Ectodermal cell (in vitro differentiated cells): ENCODE measurements at regions not wholly inside any gene's neighbourhood (a gene's known extent, or its start where the extent isn't known, plus 50 kb on each side); places are given as distances from the start of the nearest gene placed in this dataset.

Experiments
- H3K27ac ChIP-seq: 2 replicates; pipeline ENCODE4 v1.7.0; 2013; ENCODE audit warnings: mild to moderate bottlenecking, low read depth, low read length; ENCODE audit not compliant: insufficient read depth, poor library complexity, severe bottlenecking
- H3K27me3 ChIP-seq: 2 replicates; pipeline ENCODE4 v1.7.0; 2013; ENCODE audit warnings: mild to moderate bottlenecking, low read length; ENCODE audit not compliant: insufficient read depth, control insufficient read depth, poor library complexity, severe bottlenecking
- H3K36me3 ChIP-seq: one replicate; pipeline ENCODE4 v1.7.0; 2013; ENCODE audit warnings: low read length; ENCODE audit not compliant: control insufficient read depth, insufficient read depth
- H3K4me1 ChIP-seq: one replicate; pipeline ENCODE4 v1.7.0; 2013; ENCODE audit warnings: low read length; ENCODE audit not compliant: control insufficient read depth, insufficient read depth
- H3K4me3 ChIP-seq: 2 replicates; pipeline ENCODE4 v1.7.0; 2013; ENCODE audit warnings: low read depth, low read length, control low read depth; ENCODE audit not compliant: insufficient read depth
- H3K9me3 ChIP-seq: 2 replicates; pipeline ENCODE4 v1.7.0; 2013; ENCODE audit warnings: mild to moderate bottlenecking, low read length, moderate library complexity; ENCODE audit not compliant: control insufficient read depth
- WGBS, 2 experiments: methylation state at CpG; one replicate each; pipeline ENCODE4 v1.1.7; 2013; ENCODE audit warnings: missing lambda C conversion rate in 2 of 2; 5-methylcytosine and 5-hydroxymethylcytosine counted together

DNA sequence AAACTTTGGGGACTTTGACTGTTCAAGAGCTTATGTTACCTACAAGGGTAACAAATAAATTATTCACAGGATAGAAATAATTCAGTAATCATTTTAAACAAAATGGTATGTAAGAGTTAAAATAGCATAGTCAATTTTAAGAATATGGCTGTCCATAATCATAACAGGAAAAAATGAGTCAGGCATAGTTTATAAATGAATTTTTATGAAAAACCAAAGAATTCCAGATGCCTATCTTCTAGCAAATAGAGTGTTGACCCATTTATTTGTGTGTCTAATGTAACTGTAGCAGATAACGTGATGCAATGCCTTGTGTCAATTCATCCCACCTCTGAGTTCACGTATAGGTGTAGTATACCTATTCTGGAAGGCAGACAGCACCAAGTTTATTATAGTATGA lies 169.7 kb upstream of the CDH9 start:
- WGBS, 2 experiments, result 92 to 96% methylated on average over 2 of the region's 2 CpGs

DNA sequence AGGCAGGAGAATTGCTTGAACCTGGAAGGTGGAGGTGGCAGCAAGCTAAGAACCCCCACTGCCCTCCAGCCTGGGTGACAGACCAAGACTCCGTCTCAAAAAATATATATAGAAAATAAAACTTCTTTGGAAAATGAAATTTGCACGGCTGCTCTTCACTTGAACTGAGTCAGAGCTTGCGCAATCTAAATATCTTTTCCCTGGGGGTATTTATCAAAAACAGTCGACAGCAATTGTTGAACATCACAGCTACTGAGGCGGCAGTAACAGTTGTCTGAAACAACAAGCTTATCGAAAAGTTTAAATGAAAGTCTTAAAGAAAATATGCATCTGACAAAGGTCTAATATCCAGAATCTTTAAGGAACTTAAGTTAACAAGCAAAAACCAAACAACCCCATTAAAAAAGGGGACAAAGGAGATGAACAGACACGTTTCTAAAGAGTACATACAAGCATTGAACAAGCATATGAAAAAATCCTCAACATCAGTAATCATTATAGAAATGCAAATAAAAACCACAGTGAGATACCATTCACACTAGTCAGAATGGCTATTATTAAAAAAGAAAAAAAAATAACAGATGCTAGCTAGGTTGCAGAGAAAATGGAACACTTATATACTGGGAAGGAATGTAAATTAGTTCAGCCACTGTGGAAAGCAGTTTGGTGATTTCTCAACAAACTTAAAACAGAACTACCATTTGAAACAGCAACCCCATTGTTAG lies 153.6 kb upstream of the CDH9 start:
- no peak overlapping the region for H3K4me3 ChIP-seq
- 92 to 94% methylated on average over 6 to 7 of the region's 7 CpGs for WGBS, 2 experiments
- H3K9me3 ChIP-seq, result no peaks in the 10 kb centered on the region
- no peaks in the 10 kb centered on the region for H3K27me3 ChIP-seq
- no peak overlapping the region for H3K27ac ChIP-seq
- no peaks in the 10 kb centered on the region for H3K4me1 ChIP-seq
- H3K36me3 ChIP-seq, result no peaks in the 10 kb centered on the region

More for the DNA sequence above, 169.7 kb upstream of the CDH9 start:
- H3K27ac ChIP-seq, result no peak overlapping the region
- no peaks in the 10 kb centered on the region for H3K36me3 ChIP-seq
- no peak overlapping the region for H3K4me3 ChIP-seq
- H3K4me1 ChIP-seq, result no peaks in the 10 kb centered on the region
- H3K9me3 ChIP-seq, result no peaks in the 10 kb centered on the region
- no peaks in the 10 kb centered on the region for H3K27me3 ChIP-seq

- 92 to 100% methylated on average over 1 of the region's 1 CpG for WGBS, 2 experiments
- Histone ChIP-seq H3K27ac (no peak overlapping the region), H3K4me1 (no peaks in the 10 kb centered on the region), H3K36me3 (no peaks in the 10 kb centered on the region), H3K27me3 (no peaks in the 10 kb centered on the region), H3K4me3 (no peak overlapping the region), H3K9me3 (no peaks in the 10 kb centered on the region)
These were observed 134.3 kb upstream of the CDH9 start for GRCh38 chr5:27172693-27173092.

DNA sequence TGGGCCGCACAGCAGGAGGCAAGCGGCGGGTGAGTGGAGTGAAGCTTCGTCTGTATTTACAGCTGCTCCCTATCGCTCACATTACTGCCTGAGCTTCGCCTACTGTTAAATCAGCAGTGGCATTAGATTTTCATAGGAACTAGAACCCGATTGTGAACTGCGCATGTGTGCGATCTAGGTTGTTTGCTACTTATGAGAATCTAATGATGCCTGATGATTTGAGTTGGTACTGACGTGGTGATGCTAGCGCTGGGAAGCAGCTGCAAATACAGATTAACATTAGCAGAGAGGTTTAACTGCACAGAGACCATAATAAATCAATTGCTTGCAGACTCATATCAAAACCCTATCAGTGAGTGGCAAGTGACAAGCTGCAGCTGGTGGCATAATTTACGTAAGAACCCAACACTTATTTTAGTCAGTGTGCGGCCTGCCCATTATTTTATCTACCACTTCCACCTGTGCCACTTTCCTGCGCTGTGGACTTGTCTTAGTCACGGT lies 133.4 kb upstream of the CDH9 start:
- H3K4me1 ChIP-seq, result no peaks in the 10 kb centered on the region
- H3K27me3 ChIP-seq, result no peaks in the 10 kb centered on the region
- 91% methylated on average over 15 of the region's 15 CpGs for WGBS, 2 experiments
- no peak overlapping the region for H3K4me3 ChIP-seq
- no peak overlapping the region for H3K27ac ChIP-seq
- no peaks in the 10 kb centered on the region for H3K9me3 ChIP-seq
- H3K36me3 ChIP-seq, result no peaks in the 10 kb centered on the region

DNA sequence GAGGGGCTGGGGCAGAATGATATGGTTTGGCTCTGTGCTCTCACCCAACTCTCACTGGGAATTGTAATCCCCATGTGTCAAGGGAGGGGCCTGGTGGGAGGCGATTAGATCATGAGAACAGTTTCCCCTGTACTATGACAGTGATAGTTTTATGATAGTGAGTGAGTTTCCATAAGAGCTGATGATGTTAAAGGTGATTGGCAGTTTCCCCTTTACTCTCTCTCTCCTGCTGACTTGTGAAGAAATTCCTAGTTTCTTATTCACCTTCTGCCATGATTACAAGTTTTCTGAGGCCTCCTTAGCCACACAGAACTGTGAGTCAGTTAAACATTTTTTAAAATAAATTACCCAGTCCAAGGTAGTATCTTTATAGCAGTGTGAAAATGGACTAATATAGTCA lies 120.4 kb upstream of the CDH9 start:
- 71 to 95% methylated on average over 1 of the region's 1 CpG for WGBS, 2 experiments
- Histone ChIP-seq H3K36me3 (no peaks in the 10 kb centered on the region), H3K27me3 (no peaks in the 10 kb centered on the region), H3K27ac (no peak overlapping the region), H3K4me3 (no peak overlapping the region), H3K9me3 (no peaks in the 10 kb centered on the region), H3K4me1 (no peaks in the 10 kb centered on the region)

GRCh38 chr5:27158171-27158570 lies 119.8 kb upstream of the CDH9 start:
- no peak overlapping the region for H3K27ac ChIP-seq
- no peak overlapping the region for H3K4me3 ChIP-seq
- no peaks in the 10 kb centered on the region for H3K36me3 ChIP-seq
- H3K4me1 ChIP-seq, result no peaks in the 10 kb centered on the region
- H3K9me3 ChIP-seq, result no peaks in the 10 kb centered on the region
- H3K27me3 ChIP-seq, result no peaks in the 10 kb centered on the region

DNA sequence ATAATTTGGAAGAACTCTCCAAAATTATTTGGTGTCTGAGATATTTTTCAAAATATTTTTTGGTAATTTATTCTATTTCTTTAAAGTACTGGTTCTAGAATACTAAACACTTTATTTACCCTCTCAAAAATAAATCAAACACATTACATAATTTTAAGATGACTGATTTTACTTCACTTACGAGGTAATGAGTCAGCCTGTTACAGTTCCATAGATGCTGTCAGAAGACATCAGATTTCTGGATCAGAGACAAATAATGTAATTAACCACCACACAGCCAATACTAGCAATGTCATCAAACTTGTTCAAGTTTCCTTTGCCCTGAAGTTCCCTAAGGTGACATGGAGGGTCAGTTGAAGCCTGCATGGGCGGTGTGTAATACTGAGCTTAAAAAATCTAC lies 106.1 kb upstream of the CDH9 start:
- Histone ChIP-seq H3K4me1 (no peaks in the 10 kb centered on the region), H3K27ac (no peak overlapping the region), H3K27me3 (no peaks in the 10 kb centered on the region), H3K9me3 (no peaks in the 10 kb centered on the region), H3K4me3 (no peak overlapping the region), H3K36me3 (no peaks in the 10 kb centered on the region)
- WGBS, 2 experiments, result 95% methylated on average over 2 of the region's 2 CpGs

DNA sequence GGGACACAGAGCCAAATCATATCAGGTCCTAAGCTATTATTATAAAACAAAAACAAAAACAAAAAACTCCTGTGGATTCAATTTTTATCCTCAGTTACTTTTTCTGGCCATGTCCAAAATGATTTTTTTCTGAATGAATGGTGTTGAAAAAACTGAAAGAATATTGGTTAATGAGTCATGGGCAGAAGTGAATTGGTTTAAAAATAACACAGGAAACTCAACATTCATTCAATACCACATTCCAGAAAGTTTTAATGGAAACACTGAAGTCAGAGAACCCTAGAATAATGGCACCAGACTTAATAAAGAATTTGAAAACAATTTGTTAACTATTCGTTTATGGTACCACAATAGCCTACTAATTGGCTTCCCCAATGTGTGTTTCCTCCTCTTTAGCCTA lies 102.4 kb upstream of the CDH9 start:
- no peaks in the 10 kb centered on the region for H3K36me3 ChIP-seq
- no peak overlapping the region for H3K27ac ChIP-seq
- no peaks in the 10 kb centered on the region for H3K4me1 ChIP-seq
- no peak overlapping the region for H3K4me3 ChIP-seq
- H3K9me3 ChIP-seq, result no peaks in the 10 kb centered on the region
- 100% methylated on average over 1 of the region's 1 CpG; no CpG with 5 or more reads in 1 of the 2 experiments for WGBS, 2 experiments
- no peaks in the 10 kb centered on the region for H3K27me3 ChIP-seq

DNA sequence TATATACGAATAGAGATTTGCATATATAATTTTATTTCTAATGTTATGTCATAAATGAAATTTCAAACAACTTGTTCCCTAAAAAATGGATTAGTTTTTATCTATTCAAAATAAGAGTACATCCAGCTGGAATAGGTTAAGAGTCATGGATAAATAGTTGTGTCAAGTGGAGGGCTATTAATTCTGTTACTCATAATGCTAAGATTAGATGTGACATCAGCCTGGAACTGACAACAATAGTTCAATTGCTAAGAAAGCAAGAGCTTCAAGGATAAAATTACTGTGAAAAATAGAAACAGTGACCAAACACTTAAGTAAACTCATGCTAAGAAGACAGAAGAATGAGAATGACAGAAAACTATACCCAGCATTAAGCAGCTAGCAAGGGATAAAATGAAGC lies 92.2 kb upstream of the CDH9 start:
- WGBS, 2 experiments, result no CpG with 5 or more reads among the region's 1 CpG
- Histone ChIP-seq H3K27ac (no peak overlapping the region), H3K36me3 (no peaks in the 10 kb centered on the region), H3K9me3 (no peaks in the 10 kb centered on the region), H3K27me3 (no peaks in the 10 kb centered on the region), H3K4me1 (no peaks in the 10 kb centered on the region), H3K4me3 (no peak overlapping the region)

DNA sequence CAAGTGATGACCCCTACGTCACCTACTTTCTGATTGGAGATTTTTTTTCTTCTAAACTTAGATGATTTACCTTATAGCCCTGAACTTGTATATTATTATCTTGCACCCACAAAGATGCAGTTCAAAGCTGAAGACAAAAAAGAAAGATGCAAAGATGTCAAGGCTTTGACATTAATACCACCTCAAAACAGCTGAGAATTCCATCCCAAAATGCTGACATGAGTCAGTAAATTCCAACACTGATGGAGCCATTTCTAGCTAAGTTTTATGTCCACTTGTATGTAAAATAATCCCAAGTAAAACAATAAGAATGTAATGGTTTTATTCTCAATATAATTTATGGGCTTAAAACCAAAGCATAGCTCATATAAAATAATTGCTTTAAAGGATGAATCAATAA lies 91.5 kb upstream of the CDH9 start:
- 67 to 100% methylated on average over 1 of the region's 1 CpG for WGBS, 2 experiments
- H3K27ac ChIP-seq, result no peak overlapping the region
- H3K36me3 ChIP-seq, result no peaks in the 10 kb centered on the region
- no peaks in the 10 kb centered on the region for H3K27me3 ChIP-seq
- H3K9me3 ChIP-seq, result no peaks in the 10 kb centered on the region
- no peak overlapping the region for H3K4me3 ChIP-seq
- no peaks in the 10 kb centered on the region for H3K4me1 ChIP-seq

GRCh38 chr5:27125856-27126255 lies 87.5 kb upstream of the CDH9 start:
- no peaks in the 10 kb centered on the region for H3K9me3 ChIP-seq
- no peak overlapping the region for H3K27ac ChIP-seq
- H3K4me3 ChIP-seq, result no peak overlapping the region
- H3K36me3 ChIP-seq, result no peaks in the 10 kb centered on the region
- WGBS, 2 experiments, result 81 to 89% methylated on average over 2 of the region's 2 CpGs
- H3K27me3 ChIP-seq, result no peaks in the 10 kb centered on the region
- H3K4me1 ChIP-seq, result no peaks in the 10 kb centered on the region
